ENCODE measurements at regions not wholly inside any gene's neighbourhood (a gene's known extent, or its start where the extent isn't known, plus 50 kb on each side); places are given as distances from the start of the nearest gene placed in this dataset.
"Not testable (repeated sequence)": the region's sequence is repeated elsewhere in the genome, so short reads cannot be mapped to it uniquely, and the experiment has no call there.

DNA sequence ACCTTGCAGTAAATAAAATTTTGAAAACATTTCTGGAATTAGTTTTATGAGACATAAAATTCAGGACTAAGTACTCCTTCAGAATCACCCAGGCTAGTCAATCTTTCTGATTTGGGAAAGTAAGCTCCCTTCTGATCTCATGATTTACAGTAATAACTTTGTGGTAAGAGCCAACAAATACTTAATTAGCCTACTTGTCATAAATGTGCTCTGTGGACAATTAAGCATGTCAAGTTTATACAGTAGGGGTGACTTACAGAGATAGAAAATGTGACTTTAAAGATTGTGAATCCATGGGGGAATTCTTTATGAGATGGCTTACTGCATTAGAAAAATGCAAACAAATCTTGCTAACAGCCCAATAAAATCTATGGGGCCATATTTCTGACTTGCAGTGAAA lies 616.9 kb upstream of the GHITM start:
- DNase-seq, result no peak

DNA sequence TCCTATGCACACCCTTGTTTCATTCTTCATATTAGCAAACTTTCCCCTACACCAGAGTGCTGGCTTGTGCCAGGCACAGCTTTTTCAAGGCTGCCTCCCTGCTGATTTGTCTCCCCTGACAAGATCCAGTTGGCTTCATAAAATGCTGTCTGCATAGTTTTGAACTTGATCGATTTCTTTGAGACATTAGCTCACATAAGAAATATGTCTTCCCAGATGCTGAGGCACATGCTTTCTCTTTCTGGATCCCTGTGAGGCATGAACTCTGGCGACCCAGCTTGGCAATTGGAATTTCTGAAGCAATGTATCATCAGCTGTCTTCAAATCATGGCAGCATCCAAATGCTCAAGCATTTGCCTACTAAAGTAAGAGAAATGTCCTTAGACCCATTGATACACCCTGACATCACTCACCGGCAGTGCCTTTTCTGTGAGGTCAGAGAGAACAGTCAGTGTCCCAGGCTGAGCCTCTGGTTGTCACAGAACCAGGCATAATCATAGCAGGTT lies 616.4 kb upstream of the GHITM start:
- peak; percentile 97 for DNase-seq

DNA sequence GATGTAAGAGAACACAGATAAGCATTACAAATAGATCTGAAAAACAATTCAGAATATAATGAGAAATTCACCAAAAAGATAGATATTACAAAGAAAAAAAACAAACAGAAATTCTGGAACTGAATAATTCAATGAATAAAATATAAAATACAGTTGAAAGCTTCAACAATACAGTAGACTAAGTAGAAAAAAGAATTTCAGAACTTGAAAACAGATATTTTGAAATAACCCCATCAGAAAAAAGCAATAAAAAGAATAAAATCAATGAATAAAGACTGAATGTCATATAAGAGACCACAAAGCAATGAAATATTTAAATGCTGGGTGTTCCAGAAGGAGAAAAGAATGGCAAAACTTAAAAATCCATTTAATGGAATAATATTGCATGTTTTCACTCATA lies 611.4 kb upstream of the GHITM start:
- no peak for DNase-seq

DNA sequence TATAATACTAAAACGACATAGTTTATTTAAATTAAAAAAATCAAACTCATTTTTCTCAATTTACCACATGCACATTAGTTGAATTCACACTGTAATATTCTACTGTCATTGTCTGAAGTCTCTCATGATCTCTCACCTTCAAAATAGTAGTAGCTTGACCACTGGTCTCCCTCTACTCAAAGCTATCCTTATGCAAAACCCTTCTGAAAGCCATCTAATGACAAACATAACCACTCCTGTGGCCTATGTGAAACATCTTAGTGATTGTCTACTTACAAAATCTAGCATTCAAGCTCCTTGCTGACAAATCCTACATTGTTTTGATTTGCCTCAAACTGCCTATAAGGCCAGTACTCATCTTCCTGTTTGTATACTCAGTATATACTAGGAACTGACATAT lies 606.0 kb upstream of the GHITM start:
- DNase-seq, result no peak

DNA sequence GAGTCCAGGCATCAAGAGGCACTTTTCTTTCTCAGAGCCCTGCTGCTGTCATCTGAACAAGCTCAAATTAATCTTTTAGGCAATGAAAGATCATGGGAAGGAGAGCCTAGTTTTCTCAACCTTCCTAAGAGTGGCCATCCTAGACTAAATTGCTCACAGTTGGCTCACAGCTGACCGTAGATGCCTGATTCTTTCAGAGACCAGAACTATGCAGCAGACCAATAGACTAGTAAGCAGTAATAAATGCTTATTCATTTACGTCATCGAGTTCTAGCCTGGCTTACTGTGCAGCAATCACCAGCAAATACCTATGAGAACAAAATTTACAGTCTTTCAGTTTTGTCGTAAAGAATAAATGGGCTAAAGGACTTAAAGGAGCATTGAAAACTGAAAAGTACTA lies 602.9 kb upstream of the GHITM start:
- DNase-seq, result peak; percentile 72

DNA sequence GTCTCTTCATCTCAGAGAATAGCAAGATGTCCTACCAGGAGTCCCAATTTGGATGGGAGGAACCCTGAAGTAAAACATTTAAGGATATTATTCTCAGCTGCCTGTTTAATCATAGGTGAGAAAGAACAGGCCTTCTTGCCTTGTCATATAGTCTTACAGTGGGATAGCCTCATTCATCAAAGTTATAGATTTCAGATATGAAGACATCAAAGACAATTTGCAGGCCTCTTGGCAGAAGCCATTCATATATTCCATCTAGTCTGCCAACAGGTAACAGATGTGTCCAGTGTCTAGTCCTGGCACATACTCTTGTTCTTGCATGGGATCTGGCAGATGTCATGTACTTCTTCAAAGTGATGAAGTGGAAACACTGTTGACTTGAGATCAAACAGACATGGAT lies 601.3 kb upstream of the GHITM start:
- no peak for DNase-seq

DNA sequence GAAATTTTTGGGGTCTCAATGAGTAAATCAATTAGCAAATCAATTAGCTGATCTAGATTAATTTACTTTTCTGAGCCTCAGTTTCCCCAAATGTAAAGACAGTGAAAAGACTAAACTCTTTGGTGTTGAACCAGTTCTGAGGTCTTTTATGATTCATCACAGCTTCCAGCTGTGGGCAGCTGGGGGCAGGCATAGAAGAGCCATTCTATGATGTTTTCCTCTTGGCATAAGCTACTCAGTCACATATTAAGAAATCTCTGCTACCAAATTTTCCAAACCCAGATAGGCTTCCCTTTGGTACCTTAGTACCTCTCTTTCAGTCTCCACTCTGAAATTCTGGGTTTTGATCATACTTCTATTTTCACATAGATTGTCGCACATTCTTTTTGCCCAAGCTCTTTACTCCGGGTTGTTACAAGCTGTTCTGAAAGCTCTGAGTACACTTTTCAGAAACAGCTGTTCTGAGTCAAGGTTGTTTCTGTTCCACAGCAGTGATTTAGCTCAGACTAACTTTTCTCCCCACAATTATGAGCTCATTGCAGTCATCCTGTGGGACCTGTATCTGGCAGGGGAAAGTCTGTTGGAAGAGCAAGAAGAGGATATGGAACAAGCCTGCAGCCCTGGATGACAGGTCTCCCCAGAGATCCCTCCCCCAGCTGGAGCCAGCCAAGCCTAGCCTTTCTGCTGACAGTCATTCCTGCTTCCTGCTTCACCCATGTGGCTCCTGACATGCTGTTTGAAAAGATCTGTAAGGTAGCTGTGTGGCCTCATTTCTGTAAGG lies 599.6 kb upstream of the GHITM start:
- DNase-seq, result peak; percentile 92

DNA sequence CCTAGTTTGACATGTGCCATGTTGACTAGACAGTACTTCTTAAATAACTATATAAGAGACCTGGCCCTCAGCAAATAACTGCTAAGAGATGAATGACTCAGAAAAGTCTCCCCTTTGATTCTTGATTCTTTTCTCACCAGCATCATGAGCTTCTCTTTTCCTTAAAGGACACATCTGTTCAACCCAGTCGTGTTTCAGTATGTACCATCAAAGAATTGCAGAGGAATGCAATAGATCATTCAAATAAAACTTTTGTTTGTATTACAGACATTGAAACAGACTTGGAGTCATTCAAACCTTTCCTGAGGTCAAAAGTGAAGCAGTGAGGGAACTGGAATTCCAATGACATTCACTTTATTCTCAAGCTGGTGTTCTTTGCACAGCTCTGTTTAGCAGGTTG lies 598.3 kb upstream of the GHITM start:
- DNase-seq, result peak; percentile 55

DNA sequence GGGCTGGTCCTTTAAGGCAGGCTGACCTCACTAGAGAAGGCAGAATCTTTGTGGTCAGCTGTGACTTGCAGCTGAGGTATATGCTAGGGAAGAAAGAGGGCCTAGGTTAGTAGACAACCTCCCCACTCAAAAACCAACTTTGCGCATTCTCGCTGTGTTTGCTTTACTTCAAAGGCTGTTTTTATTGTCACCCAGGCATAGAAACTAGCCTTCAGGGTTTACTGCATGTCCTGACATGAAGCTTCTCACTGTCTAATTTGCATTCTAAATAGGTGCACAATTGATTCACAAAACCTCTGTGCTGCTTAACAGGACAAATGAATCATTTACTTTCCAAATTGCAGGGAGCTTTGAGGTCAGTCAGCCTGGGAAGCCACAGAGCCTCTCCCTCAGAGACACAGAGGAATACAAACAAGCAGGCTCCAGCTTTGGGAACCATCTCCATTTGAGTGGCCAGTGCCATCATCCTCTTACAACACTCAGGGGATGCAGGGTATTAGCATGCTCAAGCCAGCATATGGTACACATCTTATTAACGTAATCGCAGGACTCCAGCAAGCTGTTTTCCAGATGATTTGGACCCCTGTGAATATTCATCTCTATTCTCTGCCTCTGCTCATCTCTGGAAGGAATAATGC lies 596.4 kb upstream of the GHITM start:
- DNase-seq, result peak; percentile 47

DNA sequence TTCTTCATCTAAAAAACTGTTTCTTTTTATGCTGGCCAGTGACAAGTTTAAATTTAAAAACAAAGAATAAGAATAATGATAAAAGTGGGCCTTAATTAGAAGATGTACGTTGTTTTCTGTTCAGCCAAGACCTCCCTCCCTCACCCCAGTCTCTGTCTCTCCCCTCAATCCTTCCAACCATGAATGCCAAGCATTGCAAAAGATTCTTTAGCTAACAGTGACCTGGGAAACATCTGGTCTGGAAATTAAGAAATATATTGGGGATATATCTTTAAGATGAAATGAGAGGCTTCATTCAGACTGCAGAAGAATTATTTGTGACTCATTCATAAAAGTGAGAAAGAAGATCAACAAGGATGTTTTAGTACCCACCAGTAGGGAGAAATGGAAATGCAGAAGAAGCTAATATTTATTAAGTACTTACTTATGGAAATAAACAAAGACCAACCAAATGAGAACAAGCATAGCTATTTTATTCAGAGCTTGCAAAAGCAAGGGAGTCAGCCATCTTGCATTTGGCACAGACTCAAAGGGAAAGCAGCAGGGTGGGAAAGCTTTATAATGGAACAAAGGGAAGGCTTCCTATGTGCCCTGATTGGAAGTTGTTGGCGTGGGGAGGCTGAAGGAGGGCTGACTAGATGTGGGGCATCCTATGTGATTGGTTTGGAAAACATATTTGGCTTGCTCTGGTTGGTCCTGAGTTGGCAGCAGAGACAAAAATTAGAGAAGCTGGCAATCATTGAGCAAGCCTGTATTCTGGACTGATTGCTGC lies 595.4 kb upstream of the GHITM start:
- peak; percentile 16 for DNase-seq

DNA sequence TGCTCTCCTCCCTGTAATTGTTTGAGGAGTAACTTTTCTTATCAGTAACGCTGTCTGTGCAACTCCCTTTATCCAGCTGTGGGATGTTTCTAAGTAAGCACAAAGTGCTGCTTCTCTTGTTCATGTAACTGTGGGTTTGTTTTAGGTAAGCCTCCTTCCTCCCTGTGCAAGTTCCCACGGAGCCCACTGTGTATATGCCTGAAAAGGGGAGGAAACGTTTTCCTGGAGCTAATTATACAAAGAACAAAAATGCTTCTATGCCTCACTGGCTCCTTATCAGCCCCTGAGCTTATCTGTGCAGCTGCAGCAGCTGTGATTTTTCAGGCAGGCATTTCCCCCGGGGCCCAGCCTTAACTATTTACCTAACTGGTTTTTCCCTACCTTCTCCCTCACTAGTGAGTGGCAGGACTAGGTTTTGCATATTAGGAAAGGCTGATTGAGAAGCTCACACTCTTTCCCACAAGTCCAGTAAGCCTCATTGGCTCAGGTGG lies 593.4 kb upstream of the GHITM start:
- DNase-seq, result no peak

DNA sequence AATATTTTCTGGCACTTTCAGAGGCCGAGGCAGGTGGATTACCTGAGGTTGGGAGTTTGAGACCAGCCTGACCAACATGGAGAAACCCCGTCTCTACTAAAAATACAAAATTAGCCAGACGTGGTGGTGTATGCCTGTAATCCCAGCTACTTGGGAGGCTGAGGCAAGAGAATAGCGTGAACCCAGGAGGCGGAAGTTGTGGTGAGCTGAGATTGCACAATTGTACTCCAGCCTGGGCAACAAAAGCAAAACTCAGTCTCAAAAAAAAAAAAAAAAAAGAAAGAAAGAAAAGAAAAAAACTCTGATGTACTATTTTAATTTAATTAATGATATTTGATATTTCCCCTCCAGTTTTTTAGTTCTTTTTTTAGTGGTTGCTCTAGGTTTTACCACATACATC lies 588.1 kb upstream of the GHITM start:
- DNase-seq, result not testable (repeated sequence)

DNA sequence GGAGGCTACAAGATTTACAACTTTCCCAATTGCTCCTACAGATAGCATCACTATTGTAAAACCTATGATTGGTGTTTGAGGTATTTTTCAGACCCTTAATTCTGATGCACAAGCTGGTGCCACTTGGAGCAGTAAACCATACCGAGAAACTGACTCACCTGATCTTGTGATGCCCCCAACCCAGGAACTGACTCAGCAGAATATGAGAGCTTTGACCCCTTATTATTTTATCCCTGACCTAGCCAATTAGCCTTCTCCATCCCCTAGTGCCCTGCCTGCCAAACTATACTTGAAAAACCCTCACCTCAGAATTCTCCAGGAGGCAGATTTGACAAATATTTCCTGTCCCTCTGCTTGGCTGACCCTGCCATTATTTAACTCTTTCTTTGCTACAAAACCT lies 585.9 kb upstream of the GHITM start:
- DNase-seq, result no peak

DNA sequence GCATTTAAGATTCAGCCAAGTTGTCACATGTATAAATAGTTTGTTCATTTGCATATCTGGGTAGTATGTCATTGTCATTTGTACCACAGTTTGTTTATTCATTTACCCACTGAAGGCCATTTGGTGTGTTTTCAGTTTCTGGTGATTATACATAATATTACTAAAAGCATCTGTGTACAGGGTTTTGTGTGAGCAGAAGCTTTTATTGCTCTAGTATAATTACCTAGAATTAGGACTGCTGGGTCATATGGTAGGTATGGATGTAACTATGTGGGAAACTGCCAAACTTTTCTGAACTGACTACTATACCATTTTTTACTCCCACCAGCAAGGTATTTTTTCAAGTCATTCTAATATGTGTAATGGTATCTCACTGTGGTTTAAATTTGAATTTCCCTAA lies 584.0 kb upstream of the GHITM start:
- peak; percentile 35 for DNase-seq

DNA sequence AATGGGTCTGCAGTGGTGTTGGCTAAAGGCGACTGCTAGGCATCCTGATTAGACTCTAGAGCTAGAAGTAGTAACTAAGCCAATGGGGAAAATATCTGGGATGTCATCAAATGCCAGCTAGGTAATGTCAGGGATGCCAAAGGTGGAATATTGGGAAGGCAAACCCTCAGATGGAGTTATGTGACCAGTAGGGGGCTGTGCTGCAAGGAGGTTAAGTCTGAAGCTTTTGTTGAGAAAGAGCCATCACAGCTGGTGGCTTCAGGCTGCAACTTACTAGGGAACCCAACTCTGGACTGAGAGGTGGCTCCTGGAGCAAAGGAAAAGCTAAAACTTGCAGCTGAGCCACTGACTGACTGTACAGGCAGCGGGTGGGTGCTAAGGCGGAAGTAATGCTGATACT lies 576.9 kb upstream of the GHITM start:
- DNase-seq, result no peak

DNA sequence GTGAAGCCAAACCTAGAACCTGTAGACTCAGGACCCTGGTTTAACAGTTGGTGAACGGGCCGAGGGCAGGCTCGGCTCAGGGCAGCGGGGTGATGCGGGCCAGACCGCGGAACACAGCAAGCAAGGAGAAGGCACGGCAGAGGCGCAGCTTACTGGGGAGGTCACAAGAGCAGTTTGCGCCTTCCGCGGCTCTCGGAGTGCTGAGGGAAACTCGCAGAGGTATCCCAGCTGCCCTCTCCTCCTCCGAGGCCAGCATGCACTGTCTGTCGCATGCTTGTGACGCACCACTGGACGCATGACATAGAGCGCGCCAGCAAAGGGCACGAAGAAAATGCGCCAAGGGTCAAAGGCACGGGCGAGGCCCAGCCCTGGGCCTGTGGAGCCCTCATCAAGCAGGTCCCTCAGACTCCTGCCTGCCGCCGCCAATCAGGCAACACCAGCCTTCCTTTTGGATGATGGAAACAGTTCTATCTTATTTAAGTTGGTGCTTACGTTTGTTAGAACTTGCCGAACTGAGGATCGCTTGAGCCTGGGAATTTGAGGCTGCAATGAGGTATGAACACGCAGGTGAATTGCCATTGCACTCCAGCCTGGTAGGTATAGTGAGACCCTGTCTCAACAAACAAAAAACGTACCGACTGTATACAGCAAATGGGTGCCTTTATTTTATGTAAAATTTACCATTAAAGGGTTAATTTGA lies 574.3 kb upstream of the GHITM start:
- no peak for DNase-seq

DNA sequence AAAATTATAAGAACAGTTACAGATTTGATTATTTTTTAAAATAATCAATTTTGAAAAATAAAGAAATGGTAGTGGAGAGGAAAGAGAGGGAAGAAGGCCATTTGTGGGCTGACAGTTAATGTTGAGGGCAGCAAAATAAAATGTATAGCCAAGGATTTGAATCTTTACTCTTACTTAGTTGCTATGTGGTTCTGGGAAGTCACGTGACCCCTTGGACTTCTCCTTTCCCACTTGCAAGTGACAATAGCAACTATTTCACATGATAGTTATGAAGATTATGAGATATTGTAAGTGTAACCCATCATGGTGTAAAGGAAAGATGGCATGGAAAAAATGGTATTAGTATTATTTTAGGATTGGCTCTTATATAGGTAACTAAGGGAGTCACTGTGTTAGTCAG lies 567.3 kb upstream of the GHITM start:
- DNase-seq, result no peak

DNA sequence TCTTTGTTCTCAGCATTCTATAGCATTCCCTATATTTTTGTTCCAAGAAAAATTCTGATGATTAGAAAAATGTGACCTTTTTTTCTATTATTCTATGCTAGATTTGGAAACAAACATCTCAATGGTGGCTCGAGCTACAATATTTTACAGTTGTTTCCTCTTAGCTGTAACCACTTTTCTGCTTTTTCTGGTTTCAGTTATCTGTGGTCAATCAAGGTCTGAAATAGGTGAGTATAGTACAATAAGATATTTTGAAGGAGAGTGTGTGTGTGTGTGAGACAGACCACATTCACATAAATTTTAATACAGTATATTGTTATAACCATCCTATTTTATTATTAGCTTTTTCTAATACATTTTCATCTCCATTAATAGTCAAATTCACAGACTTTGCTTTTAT lies 564.5 kb upstream of the GHITM start:
- no peak for DNase-seq

DNA sequence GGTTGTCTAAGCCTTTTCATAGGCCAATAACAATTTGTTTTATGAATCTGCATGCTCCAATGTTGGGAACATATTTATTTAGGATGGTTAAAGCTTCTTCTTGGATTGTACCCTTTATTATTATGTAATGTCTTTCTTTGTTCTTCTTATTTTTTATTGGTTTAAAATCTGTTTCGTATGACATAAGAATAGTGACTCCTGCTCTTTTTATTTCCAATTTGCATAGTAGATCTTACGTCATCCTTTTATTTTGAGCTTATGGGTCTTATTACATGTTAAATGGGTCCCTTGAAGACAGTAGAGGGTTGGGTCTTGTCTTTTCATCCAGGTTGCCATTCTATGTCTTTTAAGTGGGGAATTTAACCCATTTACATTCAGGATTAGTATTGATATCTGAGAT lies 561.9 kb upstream of the GHITM start:
- DNase-seq, result no peak

DNA sequence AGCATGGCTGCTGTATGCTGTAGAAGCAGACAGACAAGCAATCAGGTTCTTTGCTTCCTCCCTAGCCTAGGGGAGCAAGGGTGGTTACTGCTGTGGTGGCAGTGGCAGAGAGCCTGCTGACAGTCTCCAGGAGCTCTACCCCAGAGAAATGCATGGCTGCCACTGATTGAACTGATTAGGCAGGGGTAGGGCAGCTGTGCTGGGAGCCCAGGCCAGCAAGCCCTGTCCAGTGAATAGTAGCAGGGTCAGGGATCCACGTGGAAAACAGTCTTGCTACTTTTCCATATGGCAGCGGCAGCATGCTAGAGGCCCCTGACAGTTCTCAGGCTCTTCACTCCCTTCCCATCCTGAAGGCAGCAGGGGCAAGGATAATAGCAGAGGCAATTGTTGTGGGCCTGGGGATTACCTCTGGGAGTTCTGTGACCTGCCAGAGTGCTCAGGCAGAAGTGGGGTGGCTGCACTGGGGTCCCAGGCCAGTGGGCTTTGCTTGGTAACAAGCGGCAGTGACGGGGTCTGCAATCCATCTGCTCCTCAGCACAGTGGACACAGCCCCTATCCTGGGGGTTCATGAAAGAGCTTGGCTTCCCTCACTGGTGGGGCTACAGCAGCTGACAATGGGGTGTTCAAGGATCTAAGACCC lies 558.8 kb upstream of the GHITM start:
- no peak for DNase-seq

DNA sequence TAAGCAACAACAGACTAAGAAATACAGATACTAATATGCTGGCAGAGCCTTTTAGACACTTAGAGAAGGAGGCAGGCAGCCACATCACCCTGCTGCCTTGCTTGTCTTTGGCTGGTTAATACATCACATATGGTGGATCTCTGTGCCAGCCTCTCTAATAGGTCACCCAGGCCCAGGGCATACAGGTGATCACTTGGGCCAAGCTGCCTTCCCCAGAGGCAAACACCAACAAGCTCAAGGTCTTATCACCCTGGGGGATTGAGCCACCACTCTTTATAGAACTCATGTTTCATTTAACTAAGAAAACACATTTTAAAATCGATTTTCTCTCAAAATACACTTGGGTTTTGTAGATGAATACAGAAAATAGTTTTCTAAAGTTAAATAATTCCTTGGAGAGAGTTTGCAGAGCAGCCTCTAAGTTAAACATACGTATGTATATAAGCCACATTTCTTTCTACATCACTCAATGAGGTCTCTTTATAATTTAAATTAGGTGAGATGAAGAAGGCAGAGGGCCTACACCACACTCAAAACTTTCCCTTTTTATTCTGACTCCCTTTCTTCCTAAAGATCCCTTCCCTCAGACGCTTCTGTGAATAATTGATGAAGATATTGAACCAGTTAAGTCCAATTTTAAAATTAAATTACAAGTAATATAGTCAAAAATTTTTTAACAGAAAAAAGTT lies 556.8 kb upstream of the GHITM start:
- DNase-seq, result no peak

DNA sequence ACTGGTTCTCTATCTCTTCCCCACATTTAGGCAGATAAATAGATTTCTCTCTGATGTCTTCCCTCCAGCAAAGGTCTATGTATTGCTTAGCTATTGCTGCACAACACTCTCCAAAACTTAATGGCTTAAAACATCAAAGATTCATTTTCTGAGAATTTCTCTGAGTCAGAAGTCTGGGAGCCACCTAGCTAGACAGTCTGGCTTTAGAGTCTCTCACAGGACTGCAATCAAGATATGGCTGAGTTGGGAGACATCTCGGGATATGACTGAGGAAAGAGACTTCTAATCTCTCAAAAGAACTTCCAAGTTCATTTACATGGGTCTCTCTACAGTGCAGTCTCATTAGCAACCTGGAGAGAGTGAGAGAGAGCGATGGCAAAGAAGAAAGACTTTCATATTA lies 553.6 kb upstream of the GHITM start:
- DNase-seq, result peak; percentile 38
